ENCODE measurements at regions not wholly inside any gene's neighbourhood (a gene's known extent, or its start where the extent isn't known, plus 50 kb on each side); places are given as distances from the start of the nearest gene placed in this dataset.

DNA sequence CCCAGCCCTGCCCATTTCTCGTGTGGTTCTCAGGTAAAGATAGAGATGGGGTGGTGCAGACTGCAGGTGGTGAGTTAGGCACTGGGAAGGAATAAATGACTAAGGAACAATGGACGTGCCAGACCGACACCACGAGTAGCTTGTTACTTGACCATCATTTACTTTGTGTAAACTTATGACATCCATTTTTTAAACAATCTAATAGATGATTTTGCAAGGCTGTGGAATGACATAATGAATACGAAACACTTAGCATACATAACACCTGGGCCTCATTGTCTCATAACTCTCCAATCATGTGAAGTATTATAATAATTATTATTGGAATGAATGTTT, 137.3 kb upstream of the CPEB2 start:
- TF ChIP-seq, protein P1, sequence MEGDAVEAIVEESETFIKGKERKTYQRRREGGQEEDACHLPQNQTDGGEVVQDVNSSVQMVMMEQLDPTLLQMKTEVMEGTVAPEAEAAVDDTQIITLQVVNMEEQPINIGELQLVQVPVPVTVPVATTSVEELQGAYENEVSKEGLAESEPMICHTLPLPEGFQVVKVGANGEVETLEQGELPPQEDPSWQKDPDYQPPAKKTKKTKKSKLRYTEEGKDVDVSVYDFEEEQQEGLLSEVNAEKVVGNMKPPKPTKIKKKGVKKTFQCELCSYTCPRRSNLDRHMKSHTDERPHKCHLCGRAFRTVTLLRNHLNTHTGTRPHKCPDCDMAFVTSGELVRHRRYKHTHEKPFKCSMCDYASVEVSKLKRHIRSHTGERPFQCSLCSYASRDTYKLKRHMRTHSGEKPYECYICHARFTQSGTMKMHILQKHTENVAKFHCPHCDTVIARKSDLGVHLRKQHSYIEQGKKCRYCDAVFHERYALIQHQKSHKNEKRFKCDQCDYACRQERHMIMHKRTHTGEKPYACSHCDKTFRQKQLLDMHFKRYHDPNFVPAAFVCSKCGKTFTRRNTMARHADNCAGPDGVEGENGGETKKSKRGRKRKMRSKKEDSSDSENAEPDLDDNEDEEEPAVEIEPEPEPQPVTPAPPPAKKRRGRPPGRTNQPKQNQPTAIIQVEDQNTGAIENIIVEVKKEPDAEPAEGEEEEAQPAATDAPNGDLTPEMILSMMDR (IDR thresholded peaks at IDR 0.05) = no peak
- TF ChIP-seq POLR2A (IDR thresholded peaks at IDR 0.05) (no peak), EP300 (IDR thresholded peaks at IDR 0.05) (no peak)

Data from tibial nerve (tissue), 4 donors.